B cell (primary cell): ENCODE measurements at regions not wholly inside any gene's neighbourhood (a gene's known extent, or its start where the extent isn't known, plus 50 kb on each side); places are given as distances from the start of the nearest gene placed in this dataset.

Source experiments
- EZH2 ChIP-seq: IDR thresholded peaks from 2 replicates; pipeline ENCODE4 v1.6.1; 2012; ENCODE audit warnings: borderline replicate concordance, low read depth, mild to moderate bottlenecking, moderate library complexity, low read length; ENCODE audit not compliant: insufficient read depth, poor library complexity, severe bottlenecking
- TF ChIP-seq, protein P1 (sequence below): fragments of 200-600 bp; IDR thresholded peaks from one replicate; pipeline ENCODE4 v1.8.0; 2022; ENCODE audit warnings: antibody characterized with exemption, mild to moderate bottlenecking

DNA sequence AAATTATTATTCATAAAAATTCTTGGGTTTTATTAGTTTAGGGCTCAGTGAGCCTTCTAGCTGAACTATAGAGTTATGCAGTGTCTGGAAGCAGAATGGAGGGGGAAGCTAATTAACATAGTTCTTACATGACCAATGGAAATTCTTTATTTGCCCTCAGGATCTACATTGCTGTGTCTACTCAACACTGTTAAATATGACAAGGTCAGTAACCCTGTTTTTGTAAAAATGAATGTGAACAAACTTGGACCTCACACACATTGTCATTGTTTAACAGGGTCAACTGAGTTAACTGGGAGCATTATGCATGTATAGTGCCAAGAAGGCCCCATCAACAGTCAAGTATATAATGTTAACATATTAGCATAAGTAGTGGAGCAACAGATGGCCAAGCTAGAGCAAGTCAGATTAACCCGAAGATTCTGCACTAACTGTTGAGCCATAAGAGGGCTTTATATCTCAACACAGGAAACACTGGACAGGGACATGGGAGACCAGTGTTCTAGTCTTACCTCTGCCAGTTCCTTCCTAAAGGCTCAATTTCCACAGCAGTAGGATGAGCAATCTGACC, 122.5 kb upstream of the SEM1 start:
- TF ChIP-seq, protein P1, sequence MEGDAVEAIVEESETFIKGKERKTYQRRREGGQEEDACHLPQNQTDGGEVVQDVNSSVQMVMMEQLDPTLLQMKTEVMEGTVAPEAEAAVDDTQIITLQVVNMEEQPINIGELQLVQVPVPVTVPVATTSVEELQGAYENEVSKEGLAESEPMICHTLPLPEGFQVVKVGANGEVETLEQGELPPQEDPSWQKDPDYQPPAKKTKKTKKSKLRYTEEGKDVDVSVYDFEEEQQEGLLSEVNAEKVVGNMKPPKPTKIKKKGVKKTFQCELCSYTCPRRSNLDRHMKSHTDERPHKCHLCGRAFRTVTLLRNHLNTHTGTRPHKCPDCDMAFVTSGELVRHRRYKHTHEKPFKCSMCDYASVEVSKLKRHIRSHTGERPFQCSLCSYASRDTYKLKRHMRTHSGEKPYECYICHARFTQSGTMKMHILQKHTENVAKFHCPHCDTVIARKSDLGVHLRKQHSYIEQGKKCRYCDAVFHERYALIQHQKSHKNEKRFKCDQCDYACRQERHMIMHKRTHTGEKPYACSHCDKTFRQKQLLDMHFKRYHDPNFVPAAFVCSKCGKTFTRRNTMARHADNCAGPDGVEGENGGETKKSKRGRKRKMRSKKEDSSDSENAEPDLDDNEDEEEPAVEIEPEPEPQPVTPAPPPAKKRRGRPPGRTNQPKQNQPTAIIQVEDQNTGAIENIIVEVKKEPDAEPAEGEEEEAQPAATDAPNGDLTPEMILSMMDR = no peak
- no peak for TF ChIP-seq EZH2
